Amniotic epithelial cell (primary cell): ENCODE measurements at regions not wholly inside any gene's neighbourhood (a gene's known extent, or its start where the extent isn't known, plus 50 kb on each side); places are given as distances from the start of the nearest gene placed in this dataset.
"Not testable (repeated sequence)": the region's sequence is repeated elsewhere in the genome, so short reads cannot be mapped to it uniquely, and the experiment has no call there.

Experiments
- DNase-seq: peaks from one replicate; pipeline ENCODE4 v3.0.0-alpha.2; 2010; ENCODE audit warnings: low read depth

GRCh38 chr4:103996637-103997036, 276.9 kb upstream of the TACR3 start:
- DNase-seq = peak; percentile 88

GRCh38 chr4:103996064-103996463, 276.3 kb upstream of the TACR3 start:
- peak; percentile 14 for DNase-seq

- no peak for DNase-seq
These were observed 274.3 kb upstream of the TACR3 start for GRCh38 chr4:103994059-103994458.

- no peak for DNase-seq
These were observed 262.7 kb upstream of the TACR3 start for GRCh38 chr4:103982454-103982853.

GRCh38 chr4:103948244-103949018, 228.6 kb upstream of the TACR3 start:
- DNase-seq = no peak

- no peak for DNase-seq
These were observed 227.8 kb upstream of the TACR3 start for GRCh38 chr4:103947617-103948016.

GRCh38 chr4:103946621-103947268, 227.0 kb upstream of the TACR3 start:
- DNase-seq = not testable (repeated sequence)

- no peak for DNase-seq
These were observed 218.7 kb upstream of the TACR3 start for GRCh38 chr4:103938488-103938887.

- DNase-seq = no peak
These were observed 216.9 kb upstream of the TACR3 start for GRCh38 chr4:103936653-103937145.

GRCh38 chr4:103934178-103934789, 214.5 kb upstream of the TACR3 start:
- peak; percentile 37 for DNase-seq

- no peak for DNase-seq
These were observed 208.6 kb upstream of the TACR3 start for GRCh38 chr4:103928370-103928769.

- no peak for DNase-seq
These were observed 203.8 kb upstream of the TACR3 start for GRCh38 chr4:103923551-103923950.

GRCh38 chr4:103918214-103918613, 198.4 kb upstream of the TACR3 start:
- DNase-seq = no peak

- peak; percentile 10 for DNase-seq
These were observed 195.6 kb upstream of the TACR3 start for GRCh38 chr4:103915224-103915869.

- no peak for DNase-seq
These were observed 187.6 kb upstream of the TACR3 start for GRCh38 chr4:103907414-103907813.

GRCh38 chr4:103904123-103904522, 184.3 kb upstream of the TACR3 start:
- DNase-seq = no peak

GRCh38 chr4:103902730-103903129, 182.9 kb upstream of the TACR3 start:
- DNase-seq = no peak

- DNase-seq = no peak
These were observed 176.2 kb upstream of the TACR3 start for GRCh38 chr4:103895876-103896465.

- no peak for DNase-seq
These were observed 172.8 kb upstream of the TACR3 start for GRCh38 chr4:103892586-103892985.

- no peak for DNase-seq
These were observed 167.4 kb upstream of the TACR3 start for GRCh38 chr4:103887191-103887590.

GRCh38 chr4:103885152-103885551, 165.4 kb upstream of the TACR3 start:
- no peak for DNase-seq

GRCh38 chr4:103867311-103867710, 147.5 kb upstream of the TACR3 start:
- no peak for DNase-seq
